NCI-H526 treated with DMSO at 0.1 percent for 48 hours (cell line): ENCODE measurements at regions not wholly inside any gene's neighbourhood (a gene's known extent, or its start where the extent isn't known, plus 50 kb on each side); places are given as distances from the start of the nearest gene placed in this dataset.
"Not testable (repeated sequence)": the region's sequence is repeated elsewhere in the genome, so short reads cannot be mapped to it uniquely, and the experiment has no call there.

Experiments used
- DNase-seq: peaks from one replicate; lab custom pipeline; 2025; lab: John Stamatoyannopoulos, UW

- peak; percentile 54 for DNase-seq
Observed at GRCh38 chr9:33623658-33624586, 99.9 kb downstream of the ANKRD18B start.

GRCh38 chr9:33628318-33628717, 104.3 kb downstream of the ANKRD18B start:
- DNase-seq = not testable (repeated sequence)

GRCh38 chr9:33628865-33629410, 104.9 kb downstream of the ANKRD18B start:
- no peak for DNase-seq

- no peak for DNase-seq
Observed at GRCh38 chr9:33633636-33634035, 109.6 kb downstream of the ANKRD18B start.

- DNase-seq = peak; percentile 13
Observed at GRCh38 chr9:33637881-33638280, 113.8 kb downstream of the ANKRD18B start.

- DNase-seq = no peak
Observed at GRCh38 chr9:33638391-33638915, 114.4 kb downstream of the ANKRD18B start.

- no peak for DNase-seq
Observed at GRCh38 chr9:33645706-33646105, 121.7 kb downstream of the ANKRD18B start.

- DNase-seq = no peak
Observed at GRCh38 chr9:33649463-33649862, 125.4 kb downstream of the ANKRD18B start.

GRCh38 chr9:33651125-33651524, 127.1 kb downstream of the ANKRD18B start:
- DNase-seq = no peak

DNA sequence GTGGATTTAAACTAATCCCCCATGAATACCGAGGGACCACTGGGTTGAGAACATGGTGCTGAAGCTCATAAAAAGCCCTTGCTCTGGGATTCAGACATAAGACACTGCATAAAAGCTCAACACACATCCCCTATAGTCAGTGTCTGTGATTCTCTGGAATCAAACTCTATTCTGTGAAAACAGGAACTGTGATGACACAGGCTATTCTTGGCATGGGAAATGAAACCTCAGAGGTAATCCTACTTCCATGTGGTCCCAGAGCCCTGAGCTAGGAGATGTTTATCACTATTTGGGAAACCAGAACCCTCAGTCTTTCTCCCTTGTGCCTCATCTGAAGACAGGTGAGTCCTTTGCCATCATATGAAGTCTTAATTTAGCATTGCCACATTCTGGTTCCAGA, 135.4 kb upstream of the PRSS3 start:
- no peak for DNase-seq

DNA sequence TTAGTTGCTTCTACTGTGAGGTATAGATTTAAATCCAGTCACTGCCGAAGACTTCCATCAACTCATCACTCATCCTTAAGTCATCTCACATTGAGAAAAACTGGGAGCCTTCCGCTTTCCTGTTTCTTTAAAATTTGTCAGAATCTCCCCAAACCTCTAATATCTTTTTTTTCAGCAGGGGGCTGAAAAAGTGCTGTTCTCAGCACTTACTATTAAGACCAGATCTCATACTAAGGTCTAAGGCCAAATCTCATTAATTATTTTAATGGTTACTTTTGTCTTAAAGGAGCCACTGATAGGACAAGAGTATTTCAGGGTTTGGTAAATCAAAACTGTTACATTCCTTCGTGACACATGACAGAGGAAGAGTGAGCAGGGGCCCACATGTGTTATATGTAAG, 134.6 kb upstream of the PRSS3 start:
- no peak for DNase-seq

- no peak for DNase-seq
Observed at GRCh38 chr9:33661176-33661575, 134.2 kb upstream of the PRSS3 start.

DNA sequence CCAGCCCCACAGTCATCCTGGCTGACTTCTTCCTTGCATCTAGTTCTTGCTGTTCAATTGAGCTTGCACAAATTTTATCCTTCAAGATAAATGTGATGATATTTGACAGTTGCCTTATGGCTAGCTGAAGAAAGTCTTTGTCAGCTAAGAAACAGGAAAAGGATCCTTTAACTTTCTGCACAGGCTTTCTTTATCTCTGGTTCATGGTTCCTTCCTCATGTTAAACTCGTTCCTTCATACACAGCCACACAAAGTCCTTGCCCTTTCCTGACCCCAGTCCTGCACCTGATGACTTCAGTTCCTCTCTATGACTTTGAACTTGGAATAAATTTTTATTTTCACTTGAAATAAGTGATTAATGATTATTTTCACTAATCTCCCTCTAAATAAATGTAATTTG, 132.5 kb upstream of the PRSS3 start:
- DNase-seq = no peak

- peak; percentile 56 for DNase-seq
Observed at GRCh38 chr9:33676194-33676745, 119.1 kb upstream of the PRSS3 start.

- peak; percentile 83 for DNase-seq
Observed at GRCh38 chr9:33676746-33677505, 118.4 kb upstream of the PRSS3 start.

- DNase-seq = no peak
Observed at GRCh38 chr9:33677506-33677809, 117.9 kb upstream of the PRSS3 start.

GRCh38 chr9:33677961-33678360, 117.4 kb upstream of the PRSS3 start:
- no peak for DNase-seq

GRCh38 chr9:33682551-33682950, 112.8 kb upstream of the PRSS3 start:
- no peak for DNase-seq

GRCh38 chr9:33684831-33685230, 110.5 kb upstream of the PRSS3 start:
- no peak for DNase-seq

DNA sequence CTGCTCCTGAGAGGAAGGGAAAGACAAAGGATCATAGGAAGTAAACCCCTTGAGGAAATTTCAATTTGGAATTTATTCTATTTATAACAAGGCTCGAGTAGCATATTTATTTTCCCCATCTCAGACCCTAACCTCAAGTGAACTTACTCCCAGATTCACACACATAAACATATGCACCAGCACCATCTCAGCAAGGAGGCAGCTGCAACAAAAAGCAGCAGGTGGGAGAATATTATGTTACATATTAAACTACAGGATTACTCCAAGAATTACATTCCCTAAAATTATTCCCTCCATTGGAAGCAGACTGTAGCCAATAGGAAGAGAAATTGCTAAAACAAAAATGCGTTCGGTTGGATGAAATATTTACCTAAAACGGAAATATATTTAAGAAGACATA, 108.4 kb upstream of the PRSS3 start:
- no peak for DNase-seq

GRCh38 chr9:33687779-33688178, 107.6 kb upstream of the PRSS3 start:
- no peak for DNase-seq

DNA sequence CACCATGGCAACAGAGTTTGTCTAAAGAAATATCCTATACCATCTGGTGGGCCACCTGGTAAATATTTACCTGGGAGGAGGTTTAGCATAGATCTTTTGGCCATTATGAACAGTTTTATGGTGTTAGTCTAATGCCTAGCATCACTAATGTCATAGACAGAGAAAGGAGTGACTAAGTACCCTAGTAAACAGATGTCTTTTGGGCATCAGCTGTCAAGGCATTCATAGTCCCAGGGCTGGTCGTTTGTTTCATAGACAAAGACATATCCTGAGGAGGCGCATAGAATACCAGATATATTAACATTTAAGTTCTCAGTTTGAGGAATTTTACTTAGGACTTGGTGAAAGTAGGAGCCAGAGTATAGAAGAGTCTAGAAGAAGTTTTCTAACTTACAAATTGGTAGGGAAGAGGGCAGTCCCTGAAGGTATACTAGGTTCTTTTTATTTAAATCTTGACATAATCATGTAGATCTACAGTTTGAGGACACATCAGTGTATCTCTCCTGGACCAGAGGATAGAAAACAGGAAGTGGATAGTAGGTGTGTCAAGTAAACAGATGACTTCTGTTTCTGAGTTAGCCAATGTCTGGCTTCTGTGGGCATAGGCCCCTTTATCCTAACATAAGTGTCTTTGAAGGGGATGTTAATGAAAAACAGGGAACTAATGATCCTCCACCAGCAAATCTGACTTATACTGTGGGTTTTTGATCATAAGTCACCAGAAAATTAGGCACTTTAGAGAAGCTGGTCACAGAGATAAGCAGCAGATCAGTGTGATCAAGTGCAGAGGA, 105.0 kb upstream of the PRSS3 start:
- peak; percentile 15 for DNase-seq
